ENCODE measurements at regions not wholly inside any gene's neighbourhood (a gene's known extent, or its start where the extent isn't known, plus 50 kb on each side); places are given as distances from the start of the nearest gene placed in this dataset.
"Not testable (repeated sequence)": the region's sequence is repeated elsewhere in the genome, so short reads cannot be mapped to it uniquely, and the experiment has no call there.

GRCh38 chr14:21825845-21826244, 152.2 kb upstream of the OR4E1 start:
- TF ChIP-seq CTCF (IDR thresholded peaks at IDR 0.05) (no peak), POLR2AphosphoS5 (IDR thresholded peaks at IDR 0.05) (no peak), EP300 (IDR thresholded peaks at IDR 0.05) (no peak), POLR2A (IDR thresholded peaks at IDR 0.05) (no peak)
- DNase-seq, result no peak
- Histone ChIP-seq H3K4me1 (no peaks in the 10 kb centered on the region), H3K9me3 (no peaks in the 10 kb centered on the region), H3K4me3 (no peak overlapping the region), H3K27ac (no peak overlapping the region), H3K36me3 (no peaks in the 10 kb centered on the region), H3K27me3 (peaks cover 0 to 23% (median 0%) of the 10 kb centered on the region in 3 donors)
- intact Hi-C loops (cut with DNase I; ENCODE audit: low total_unique reads), result no loop called here
- 70 to 77% (median 76%) methylated on average over 7 of the region's 7 CpGs for WGBS, 5 donors

GRCh38 chr14:21825149-21825743, 151.6 kb upstream of the OR4E1 start:
- H3K4me1 ChIP-seq, result no peaks in the 10 kb centered on the region
- no peak overlapping the region for H3K27ac ChIP-seq
- no peak overlapping the region for H3K4me3 ChIP-seq
- no peaks in the 10 kb centered on the region for H3K9me3 ChIP-seq
- intact Hi-C loops (cut with DNase I; ENCODE audit: low total_unique reads), result no loop called here
- H3K27me3 ChIP-seq, result peaks cover 0 to 23% (median 0%) of the 10 kb centered on the region in 3 donors
- TF ChIP-seq CTCF (IDR thresholded peaks at IDR 0.05) (peak in 1 of 7 experiments; percentile 18), EP300 (IDR thresholded peaks at IDR 0.05) (no peak)
- DNase-seq, result peak in 1 of 2 donors; percentile 30
- 9 to 20% (median 13%) methylated on average over 4 of the region's 4 CpGs for WGBS, 5 donors
- no peaks in the 10 kb centered on the region for H3K36me3 ChIP-seq

GRCh38 chr14:21822109-21822508, 148.5 kb upstream of the OR4E1 start:
- Histone ChIP-seq H3K9me3 (peaks cover 0 to 7% (median 4%) of the 10 kb centered on the region in 4 donors), H3K4me1 (no peaks in the 10 kb centered on the region), H3K4me3 (no peak overlapping the region), H3K36me3 (no peaks in the 10 kb centered on the region), H3K27ac (no peak overlapping the region), H3K27me3 (peaks cover 0 to 4% (median 0%) of the 10 kb centered on the region in 3 donors)
- intact Hi-C loops (cut with DNase I; ENCODE audit: low total_unique reads), result no loop called here
- TF ChIP-seq POLR2AphosphoS5 (IDR thresholded peaks at IDR 0.05) (no peak), EP300 (IDR thresholded peaks at IDR 0.05) (no peak), POLR2A (IDR thresholded peaks at IDR 0.05) (no peak), CTCF (IDR thresholded peaks at IDR 0.05) (no peak)
- DNase-seq, result no peak

GRCh38 chr14:21820631-21821030, 147.0 kb upstream of the OR4E1 start:
- DNase-seq, result no peak
- intact Hi-C loops (cut with DNase I; ENCODE audit: low total_unique reads), result no loop called here
- Histone ChIP-seq H3K9me3 (peaks cover 0 to 18% (median 16%) of the 10 kb centered on the region in 4 donors), H3K27ac (peak overlapping the region in 1 of 5 donors; percentile 55), H3K36me3 (no peaks in the 10 kb centered on the region), H3K4me1 (no peaks in the 10 kb centered on the region), H3K27me3 (no peaks in the 10 kb centered on the region), H3K4me3 (no peak overlapping the region)
- 0 to 81% (median 0%) methylated on average over 1 of the region's 1 CpG for WGBS, 5 donors
- no peak for TF ChIP-seq EP300 (IDR thresholded peaks at IDR 0.05)

GRCh38 chr14:21819891-21820290, 146.3 kb upstream of the OR4E1 start:
- intact Hi-C loops (cut with DNase I; ENCODE audit: low total_unique reads); H3K27me3 ChIP-seq; H3K4me3 ChIP-seq; H3K4me1 ChIP-seq; H3K27ac ChIP-seq; DNase-seq; H3K36me3 ChIP-seq: not testable (repeated sequence)
- peaks cover 0 to 20% (median 19%) of the 10 kb centered on the region in 4 donors for H3K9me3 ChIP-seq
- WGBS, 5 donors, result 0 to 80% (median 33%) methylated on average over 1 of the region's 1 CpG

- intact Hi-C loops (cut with DNase I; ENCODE audit: low total_unique reads); H3K27me3 ChIP-seq; H3K4me1 ChIP-seq; H3K27ac ChIP-seq; DNase-seq; H3K36me3 ChIP-seq; H3K4me3 ChIP-seq: not testable (repeated sequence)
- WGBS, 5 donors, result 87 to 95% (median 91%) methylated on average over 3 of the region's 3 CpGs
- H3K9me3 ChIP-seq, result peaks cover 0 to 20% (median 19%) of the 10 kb centered on the region in 4 donors
Observed at GRCh38 chr14:21817010-21817409, 143.4 kb upstream of the OR4E1 start.
